Fibroblast of the conjunctiva (primary cell): ENCODE measurements at regions not wholly inside any gene's neighbourhood (a gene's known extent, or its start where the extent isn't known, plus 50 kb on each side); places are given as distances from the start of the nearest gene placed in this dataset.
A peak's percentile ranks its signal among the peaks of the same experiment; 100 is the strongest.
"Not testable (repeated sequence)": the region's sequence is repeated elsewhere in the genome, so short reads cannot be mapped to it uniquely, and the experiment has no call there.

Experiments
- DNase-seq: peaks from one replicate; pipeline ENCODE4 v3.0.0-alpha.2; 2010; ENCODE audit warnings: low read depth

GRCh38 chr9:18296702-18297055 lies 177.3 kb upstream of the ADAMTSL1 start:
- DNase-seq: no peak

- no peak for DNase-seq
These were observed 176.7 kb upstream of the ADAMTSL1 start for GRCh38 chr9:18297056-18297841.

- no peak for DNase-seq
These were observed 174.5 kb upstream of the ADAMTSL1 start for GRCh38 chr9:18299449-18299848.

GRCh38 chr9:18305167-18305806 lies 168.7 kb upstream of the ADAMTSL1 start:
- not testable (repeated sequence) for DNase-seq

- no peak for DNase-seq
These were observed 159.6 kb upstream of the ADAMTSL1 start for GRCh38 chr9:18314316-18314715.

- DNase-seq: no peak
These were observed 156.1 kb upstream of the ADAMTSL1 start for GRCh38 chr9:18317896-18318295.

GRCh38 chr9:18319918-18320445 lies 154.0 kb upstream of the ADAMTSL1 start:
- DNase-seq: no peak

GRCh38 chr9:18324928-18325745 lies 148.8 kb upstream of the ADAMTSL1 start:
- DNase-seq: no peak

- DNase-seq: not testable (repeated sequence)
These were observed 148.3 kb upstream of the ADAMTSL1 start for GRCh38 chr9:18325746-18326011.

- DNase-seq: no peak
These were observed 146.8 kb upstream of the ADAMTSL1 start for GRCh38 chr9:18327121-18327520.

GRCh38 chr9:18330401-18331309 lies 143.3 kb upstream of the ADAMTSL1 start:
- DNase-seq: no peak

- DNase-seq: no peak
These were observed 142.7 kb upstream of the ADAMTSL1 start for GRCh38 chr9:18331310-18331684.

GRCh38 chr9:18331808-18332209 lies 142.1 kb upstream of the ADAMTSL1 start:
- DNase-seq: no peak

GRCh38 chr9:18333157-18333556 lies 140.8 kb upstream of the ADAMTSL1 start:
- DNase-seq: no peak

GRCh38 chr9:18335825-18336224 lies 138.1 kb upstream of the ADAMTSL1 start:
- no peak for DNase-seq

- DNase-seq: no peak
These were observed 135.9 kb upstream of the ADAMTSL1 start for GRCh38 chr9:18338042-18338441.

GRCh38 chr9:18343784-18344183 lies 130.2 kb upstream of the ADAMTSL1 start:
- peak; percentile 18 for DNase-seq

- DNase-seq: no peak
These were observed 127.2 kb upstream of the ADAMTSL1 start for GRCh38 chr9:18346745-18347144.

GRCh38 chr9:18347386-18348082 lies 126.4 kb upstream of the ADAMTSL1 start:
- no peak for DNase-seq

- no peak for DNase-seq
These were observed 125.9 kb upstream of the ADAMTSL1 start for GRCh38 chr9:18348083-18348475.

- DNase-seq: no peak
These were observed 124.4 kb upstream of the ADAMTSL1 start for GRCh38 chr9:18349530-18349929.
